ENCODE measurements at regions not wholly inside any gene's neighbourhood (a gene's known extent, or its start where the extent isn't known, plus 50 kb on each side); places are given as distances from the start of the nearest gene placed in this dataset.

GRCh38 chr6:126682440-126682839 is 342.5 kb downstream of the CENPW start:
- DNase-seq (ENCODE audit: extremely low spot score, unreplicated experiment): no peak
- H3K27me3 Mint-ChIP-seq: no peaks in the 10 kb centered on the region
- no peaks in the 10 kb centered on the region for H3K4me1 Mint-ChIP-seq (ENCODE audit: unreplicated experiment)
- H3K4me3 Mint-ChIP-seq: no peak overlapping the region
- peaks cover 7% of the 10 kb centered on the region for H3K9me3 Mint-ChIP-seq
- no peak for TF ChIP-seq CTCF (conservative IDR thresholded peaks at IDR 0.05)
- H3K27ac Mint-ChIP-seq: no peak overlapping the region
- no peaks in the 10 kb centered on the region for H3K36me3 Mint-ChIP-seq

- no peaks in the 10 kb centered on the region for H3K4me1 Mint-ChIP-seq (ENCODE audit: unreplicated experiment)
- peaks cover 7% of the 10 kb centered on the region for H3K9me3 Mint-ChIP-seq
- no peak for DNase-seq (ENCODE audit: extremely low spot score, unreplicated experiment)
- no peak overlapping the region for H3K27ac Mint-ChIP-seq
- H3K27me3 Mint-ChIP-seq: no peaks in the 10 kb centered on the region
- no peaks in the 10 kb centered on the region for H3K36me3 Mint-ChIP-seq
- H3K4me3 Mint-ChIP-seq: no peak overlapping the region
- no peak for TF ChIP-seq CTCF (conservative IDR thresholded peaks at IDR 0.05)
Measured at GRCh38 chr6:126685182-126685581, 345.3 kb downstream of the CENPW start.

GRCh38 chr6:126696921-126697693 is 357.2 kb downstream of the CENPW start:
- DNase-seq (ENCODE audit: extremely low spot score, unreplicated experiment): no peak

GRCh38 chr6:126698732-126699240 is 358.9 kb downstream of the CENPW start:
- Mint-ChIP-seq H3K4me1 (ENCODE audit: unreplicated experiment) (peaks cover 7% of the 10 kb centered on the region), H3K27me3 (no peaks in the 10 kb centered on the region), H3K9me3 (no peaks in the 10 kb centered on the region), H3K4me3 (no peak overlapping the region), H3K36me3 (no peaks in the 10 kb centered on the region), H3K27ac (no peak overlapping the region)
- no peak for TF ChIP-seq CTCF (conservative IDR thresholded peaks at IDR 0.05)
- no peak for DNase-seq (ENCODE audit: extremely low spot score, unreplicated experiment)

More at GRCh38 chr6:126696921-126697693, 357.2 kb downstream of the CENPW start:
- Mint-ChIP-seq H3K27me3 (no peaks in the 10 kb centered on the region), H3K27ac (no peak overlapping the region), H3K36me3 (no peaks in the 10 kb centered on the region), H3K4me3 (no peak overlapping the region), H3K4me1 (ENCODE audit: unreplicated experiment) (peaks cover 7% of the 10 kb centered on the region), H3K9me3 (no peaks in the 10 kb centered on the region)
- no peak for TF ChIP-seq CTCF (conservative IDR thresholded peaks at IDR 0.05)

GRCh38 chr6:126701676-126702560 is 362.0 kb downstream of the CENPW start:
- Mint-ChIP-seq H3K9me3 (no peaks in the 10 kb centered on the region), H3K4me3 (no peak overlapping the region), H3K36me3 (no peaks in the 10 kb centered on the region), H3K27ac (no peak overlapping the region), H3K4me1 (ENCODE audit: unreplicated experiment) (peaks cover 3% of the 10 kb centered on the region), H3K27me3 (no peaks in the 10 kb centered on the region)
- no peak for DNase-seq (ENCODE audit: extremely low spot score, unreplicated experiment)
- no peak for TF ChIP-seq CTCF (conservative IDR thresholded peaks at IDR 0.05)

Data from type B pancreatic cell (in vitro differentiated cells).